Fibroblast of lung (primary cell): ENCODE measurements at regions not wholly inside any gene's neighbourhood (a gene's known extent, or its start where the extent isn't known, plus 50 kb on each side); places are given as distances from the start of the nearest gene placed in this dataset.

ENCODE experiments used
- DNase-seq, 2 donors: peaks; one replicate each; pipeline versions ENCODE4 v3.0.0 to v3.0.0-alpha.2; 2010; ENCODE audit warnings: low read depth in 2 of 2
- H2AFZ ChIP-seq: 2 replicates; pipeline ENCODE4 v1.5.1; 2012; ENCODE audit warnings: low read length, control low read depth, inconsistent platforms
- H3K27ac ChIP-seq: 2 replicates; pipeline ENCODE4 v1.5.1; 2011; ENCODE audit warnings: low read length, control low read depth; ENCODE audit not compliant: insufficient read depth
- H3K27me3 ChIP-seq: 2 replicates; pipeline ENCODE4 v1.5.1; 2011; ENCODE audit warnings: mild to moderate bottlenecking, low read length; ENCODE audit not compliant: control insufficient read depth, insufficient read depth
- H3K36me3 ChIP-seq: 2 replicates; pipeline ENCODE4 v1.5.1; 2011; ENCODE audit warnings: low read length; ENCODE audit not compliant: control insufficient read depth, insufficient read depth
- H3K4me1 ChIP-seq: 2 replicates; pipeline ENCODE4 v1.5.1; 2011; ENCODE audit warnings: low read length; ENCODE audit not compliant: control insufficient read depth, insufficient read depth; ENCODE audit errors: extremely low read depth
- H3K4me2 ChIP-seq: 2 replicates; pipeline ENCODE4 v1.5.1; 2011; ENCODE audit warnings: low read length, control low read depth; ENCODE audit not compliant: insufficient read depth; ENCODE audit errors: extremely low read depth
- H3K4me3 ChIP-seq, 4 experiments: fragments of 200-600 bp in 1 of 4; sonication (generic) in 1 of 4; replicated peaks in 1 of 4; 2 replicates each; pipeline ENCODE4 v1.5.1; 2011 to 2016; ENCODE audit warnings: low read length in 4 of 4, low read depth in 3 of 4, mild to moderate bottlenecking in 3 of 4, control low read depth in 2 of 4, inconsistent platforms in 1 of 4, mixed read lengths in 1 of 4; ENCODE audit not compliant: insufficient read depth in 1 of 4; ENCODE audit errors: control extremely low read depth in 1 of 4
- H3K79me2 ChIP-seq: 2 replicates; pipeline ENCODE4 v1.5.1; 2012; ENCODE audit warnings: mild to moderate bottlenecking, low read length, inconsistent platforms; ENCODE audit not compliant: control insufficient read depth, insufficient read depth
- H3K9ac ChIP-seq: 2 replicates; pipeline ENCODE4 v1.5.1; 2011; ENCODE audit warnings: mild to moderate bottlenecking, low read length, control low read depth; ENCODE audit not compliant: insufficient read depth
- H3K9me3 ChIP-seq: 2 replicates; pipeline ENCODE4 v1.5.1; 2012; ENCODE audit warnings: low read depth, low read length; ENCODE audit not compliant: control insufficient read depth, insufficient read depth
- H4K20me1 ChIP-seq: 2 replicates; pipeline ENCODE4 v1.5.1; 2011; ENCODE audit warnings: low read length; ENCODE audit not compliant: control insufficient read depth, insufficient read depth; ENCODE audit errors: extremely low read depth
- EZH2 ChIP-seq: IDR thresholded peaks from 2 replicates; pipeline ENCODE4 v1.5.1; 2012; ENCODE audit warnings: low read length, control low read depth, mild to moderate bottlenecking; ENCODE audit errors: missing control alignments
- TF ChIP-seq, protein P1 (sequence below), 2 donors: IDR thresholded peaks in 1 of 2; conservative IDR thresholded peaks in 1 of 2; 1 replicate in 1 of 2; 2 replicates in 1 of 2; pipeline ENCODE4 v1.5.1; 2011 to 2012; ENCODE audit warnings: low read length in 2 of 2, control low read depth in 1 of 2, inconsistent platforms in 1 of 2, low read depth in 1 of 2, mild to moderate bottlenecking in 1 of 2

DNA sequence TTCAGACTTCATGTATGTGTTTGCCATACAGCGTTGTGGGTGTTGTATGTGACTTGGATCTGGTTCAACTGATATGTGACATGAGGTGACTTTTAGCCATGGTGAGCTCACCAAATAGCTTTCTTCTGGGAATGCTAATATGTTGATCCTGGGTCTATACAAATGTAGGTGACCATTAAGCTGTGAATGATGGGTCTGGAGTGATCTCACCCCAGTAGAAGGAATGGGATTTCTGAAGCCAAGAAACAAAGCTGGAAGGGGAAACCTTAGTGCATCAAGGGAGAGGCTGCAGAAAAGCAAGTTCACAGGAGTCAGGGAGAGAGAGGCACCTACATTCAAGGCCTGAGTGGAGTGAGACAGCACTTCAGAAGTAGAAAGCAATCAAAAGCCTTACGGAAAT, 421.0 kb upstream of the THRB start:
- H3K4me1 ChIP-seq: no peaks in the 10 kb centered on the region
- no peak for DNase-seq

DNA sequence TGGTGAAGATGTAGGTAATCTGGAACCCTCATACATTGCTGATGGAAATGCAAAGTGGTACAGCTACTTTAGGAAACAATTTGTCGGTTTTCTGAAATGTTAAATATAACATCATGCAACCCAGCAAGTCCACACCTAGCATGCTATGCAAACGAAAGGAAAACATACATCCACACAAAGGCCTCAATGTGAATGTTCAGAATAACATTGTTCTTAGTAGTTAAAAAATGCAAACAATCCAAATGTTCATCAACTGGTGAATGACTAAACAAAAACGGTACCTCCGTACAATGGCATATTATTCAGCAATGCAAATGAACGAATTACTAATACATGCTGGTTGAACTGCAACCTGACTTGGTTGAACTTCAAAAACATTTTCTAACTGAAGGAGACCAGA, 423.3 kb upstream of the THRB start:
- Histone ChIP-seq H2AFZ (no peak overlapping the region), H3K79me2 (no peaks in the 10 kb centered on the region), H3K4me1 (no peaks in the 10 kb centered on the region), H3K27ac (no peak overlapping the region), H3K9me3 (no peaks in the 10 kb centered on the region), H3K36me3 (no peaks in the 10 kb centered on the region), H3K4me2 (no peak overlapping the region), H3K27me3 (no peaks in the 10 kb centered on the region), H3K4me3 (no peak overlapping the region), H3K9ac (no peak overlapping the region), H4K20me1 (no peaks in the 10 kb centered on the region)
- DNase-seq: no peak
- TF ChIP-seq, protein P1, sequence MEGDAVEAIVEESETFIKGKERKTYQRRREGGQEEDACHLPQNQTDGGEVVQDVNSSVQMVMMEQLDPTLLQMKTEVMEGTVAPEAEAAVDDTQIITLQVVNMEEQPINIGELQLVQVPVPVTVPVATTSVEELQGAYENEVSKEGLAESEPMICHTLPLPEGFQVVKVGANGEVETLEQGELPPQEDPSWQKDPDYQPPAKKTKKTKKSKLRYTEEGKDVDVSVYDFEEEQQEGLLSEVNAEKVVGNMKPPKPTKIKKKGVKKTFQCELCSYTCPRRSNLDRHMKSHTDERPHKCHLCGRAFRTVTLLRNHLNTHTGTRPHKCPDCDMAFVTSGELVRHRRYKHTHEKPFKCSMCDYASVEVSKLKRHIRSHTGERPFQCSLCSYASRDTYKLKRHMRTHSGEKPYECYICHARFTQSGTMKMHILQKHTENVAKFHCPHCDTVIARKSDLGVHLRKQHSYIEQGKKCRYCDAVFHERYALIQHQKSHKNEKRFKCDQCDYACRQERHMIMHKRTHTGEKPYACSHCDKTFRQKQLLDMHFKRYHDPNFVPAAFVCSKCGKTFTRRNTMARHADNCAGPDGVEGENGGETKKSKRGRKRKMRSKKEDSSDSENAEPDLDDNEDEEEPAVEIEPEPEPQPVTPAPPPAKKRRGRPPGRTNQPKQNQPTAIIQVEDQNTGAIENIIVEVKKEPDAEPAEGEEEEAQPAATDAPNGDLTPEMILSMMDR (conservative IDR thresholded peaks at IDR 0.05 in 1 of 2, IDR thresholded peaks at IDR 0.05 in 1 of 2; ENCODE audit: low read depth in 1 of 2, low read length in 2 of 2): no peak
- TF ChIP-seq EZH2: no peak

More for the DNA sequence above, 421.0 kb upstream of the THRB start:
- Histone ChIP-seq H4K20me1 (no peaks in the 10 kb centered on the region), H2AFZ (no peak overlapping the region), H3K36me3 (no peaks in the 10 kb centered on the region), H3K27ac (no peak overlapping the region), H3K4me3 (no peak overlapping the region), H3K9me3 (no peaks in the 10 kb centered on the region), H3K27me3 (no peaks in the 10 kb centered on the region), H3K4me2 (no peak overlapping the region), H3K79me2 (no peaks in the 10 kb centered on the region), H3K9ac (no peak overlapping the region)
- TF ChIP-seq, protein P1 (conservative IDR thresholded peaks at IDR 0.05 in 1 of 2, IDR thresholded peaks at IDR 0.05 in 1 of 2; ENCODE audit: low read depth in 1 of 2, low read length in 2 of 2): no peak
- no peak for TF ChIP-seq EZH2

DNA sequence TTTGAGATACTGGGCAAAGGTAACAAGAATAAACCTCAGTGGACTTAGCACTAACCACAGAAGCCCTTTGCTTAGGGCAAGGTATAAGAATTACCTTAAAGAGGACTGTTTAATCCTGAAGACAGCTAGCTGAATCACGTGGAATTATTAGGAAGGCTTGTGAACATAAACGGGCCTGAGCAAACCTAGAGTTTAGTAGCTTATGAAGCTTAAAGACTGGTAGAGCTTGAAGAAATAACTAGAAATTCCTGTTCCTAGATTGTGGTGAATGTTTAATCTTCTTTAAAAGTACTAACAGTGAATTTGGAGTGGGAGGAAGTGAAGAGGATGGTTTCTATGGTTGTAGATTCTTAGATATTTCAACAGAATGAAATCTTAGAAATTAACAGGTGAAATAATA, 428.9 kb upstream of the THRB start:
- Histone ChIP-seq H3K4me2 (no peak overlapping the region), H3K9me3 (no peaks in the 10 kb centered on the region)

More for the DNA sequence above, 428.9 kb upstream of the THRB start:
- DNase-seq: no peak
- no peak overlapping the region for H3K9ac ChIP-seq
- no peak overlapping the region for H3K27ac ChIP-seq
- H3K27me3 ChIP-seq: no peaks in the 10 kb centered on the region
- H3K79me2 ChIP-seq: no peaks in the 10 kb centered on the region
- no peak overlapping the region for H3K4me3 ChIP-seq
- no peak overlapping the region for H2AFZ ChIP-seq
- TF ChIP-seq EZH2: no peak
- TF ChIP-seq, protein P1 (conservative IDR thresholded peaks at IDR 0.05 in 1 of 2, IDR thresholded peaks at IDR 0.05 in 1 of 2; ENCODE audit: low read depth in 1 of 2, low read length in 2 of 2): no peak
- H3K4me1 ChIP-seq: no peaks in the 10 kb centered on the region
- H3K36me3 ChIP-seq: no peaks in the 10 kb centered on the region
- no peaks in the 10 kb centered on the region for H4K20me1 ChIP-seq
